Uterus (tissue), 2 donors: ENCODE measurements at regions not wholly inside any gene's neighbourhood (a gene's known extent, or its start where the extent isn't known, plus 50 kb on each side); places are given as distances from the start of the nearest gene placed in this dataset.

Source experiments
- CTCF ChIP-seq, 4 experiments: fragments of 200-600 bp in 2 of 4; fragments of 450-650 bp in 2 of 4; sonication (generic) in 2 of 4; IDR thresholded peaks; one replicate each; pipeline ENCODE4 v1.5.1; 2016 to 2019; ENCODE audit warnings: antibody characterized with exemption in 4 of 4, mild to moderate bottlenecking in 2 of 4, moderate library complexity in 1 of 4
- POLR2A ChIP-seq, 2 donors: fragments of 450-650 bp; IDR thresholded peaks; one replicate each; pipeline ENCODE4 v1.6.1; 2016; ENCODE audit warnings: antibody characterized with exemption in 2 of 2, mild to moderate bottlenecking in 1 of 2, moderate library complexity in 1 of 2

GRCh38 chr15:69893086-69893485 is 204.6 kb downstream of the TLE3 start:
- TF ChIP-seq CTCF (IDR thresholded peaks at IDR 0.05) (no peak), POLR2A (IDR thresholded peaks at IDR 0.05) (no peak)
